Right cardiac atrium (tissue), 5 donors: ENCODE measurements at regions not wholly inside any gene's neighbourhood (a gene's known extent, or its start where the extent isn't known, plus 50 kb on each side); places are given as distances from the start of the nearest gene placed in this dataset.

ENCODE experiments used
- ATAC-seq, 2 donors: fragments of 200-7000 bp; cut with Tn5 transposase; one replicate each; pipeline versions ENCODE4 v1.8.0 to v1.9.1; 2020; ENCODE audit warnings: moderate library complexity in 2 of 2, mild to moderate bottlenecking in 1 of 2
- DNase-seq, 3 donors: peaks; one replicate each; pipeline ENCODE4 v3.0.0-alpha.2; 2020
- H3K27ac ChIP-seq: one replicate; pipeline ENCODE4 v1.5.1; 2013; ENCODE audit warnings: mild to moderate bottlenecking, low read length, control low read depth, moderate library complexity
- H3K27me3 ChIP-seq: one replicate; pipeline ENCODE4 v1.6.1; 2013; ENCODE audit not compliant: control insufficient read depth, insufficient read depth
- H3K4me1 ChIP-seq: one replicate; pipeline ENCODE4 v1.6.1; 2013; ENCODE audit warnings: low read length; ENCODE audit not compliant: control insufficient read depth, insufficient read depth
- H3K4me3 ChIP-seq: one replicate; pipeline ENCODE4 v1.5.1; 2013; ENCODE audit warnings: low read length, control low read depth
- H3K9me3 ChIP-seq: one replicate; pipeline ENCODE4 v1.6.1; 2013; ENCODE audit warnings: low read length; ENCODE audit not compliant: control insufficient read depth
- WGBS: extraction: QIAGEN DNeasy Blood & Tissue Kit; methylation state at CpG from one replicate; pipeline ENCODE4 v1.1.7; 2013; 5-methylcytosine and 5-hydroxymethylcytosine counted together
- intact Hi-C, 4 donors: fragments of 100-400 bp; cut with DNase I; formaldehyde crosslinking; loops; one replicate each; pipeline versions ENCODE4 v1.11.0 to v1.14.0; 2022 to 2023
- donor health status: healthy with polysubstance abuse.
- donor health status: DM: no; HTN: yes; CAD: no.
- donor health status: DM: no; HTN: no; CAD: no.
- donor health status: DM: no; HTN: yes; CAD: no; lungs with severe emphysema.
- donor health status: DM: yes; HTN: yes; CAD: no.

DNA sequence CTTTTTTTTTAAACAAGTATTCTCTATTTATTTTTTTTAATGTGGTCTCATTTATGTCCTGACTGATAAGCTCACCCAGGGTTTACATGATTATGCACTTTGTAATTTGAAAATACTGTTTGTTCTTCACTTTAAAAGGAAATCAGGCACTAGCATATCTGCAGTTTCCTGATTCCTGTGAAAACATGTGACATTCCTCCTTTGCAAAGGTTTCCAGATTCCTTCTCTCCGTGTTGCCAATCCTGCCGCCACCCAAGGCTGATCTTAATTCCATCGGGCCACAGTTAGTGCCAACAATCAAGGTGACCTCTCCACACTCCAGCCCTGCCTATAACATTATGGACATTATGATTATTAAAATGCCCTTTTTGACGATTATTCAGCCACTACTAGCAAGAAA lies 225.4 kb downstream of the PCDH7 start:
- H3K9me3 ChIP-seq = no peaks in the 10 kb centered on the region
- ATAC-seq (peak in 1 of 2 donors; percentile 41), DNase-seq (no peak)
- no peaks in the 10 kb centered on the region for H3K4me1 ChIP-seq
- H3K27ac ChIP-seq = no peak overlapping the region
- WGBS = 31% methylated on average over 4 of the region's 4 CpGs
- no peaks in the 10 kb centered on the region for H3K27me3 ChIP-seq
- H3K4me3 ChIP-seq = no peak overlapping the region
- intact Hi-C loops = no loop called here

DNA sequence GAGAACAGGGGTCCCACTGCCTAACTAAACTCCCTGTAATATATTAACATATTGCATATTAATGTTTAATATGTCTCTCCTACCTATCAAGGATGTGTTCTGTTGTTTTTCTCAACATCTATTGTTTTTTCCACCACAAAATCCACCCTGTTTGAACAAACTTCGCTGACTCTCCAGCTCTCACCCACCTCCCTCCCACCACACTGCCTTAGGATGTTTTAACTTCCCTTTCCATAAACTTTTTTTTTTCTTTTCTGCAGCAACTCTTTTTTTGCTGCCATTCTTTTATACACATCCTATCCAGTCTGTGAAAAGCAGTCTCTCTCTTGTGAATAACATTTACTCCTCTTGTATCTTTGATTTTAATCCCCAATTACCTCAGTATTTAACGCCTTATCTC lies 226.1 kb downstream of the PCDH7 start:
- no peak overlapping the region for H3K4me3 ChIP-seq
- DNase-seq (no peak), ATAC-seq (peak in 1 of 2 donors; percentile 61)
- 81% methylated on average over 2 of the region's 2 CpGs for WGBS
- H3K4me1 ChIP-seq = no peaks in the 10 kb centered on the region
- no peaks in the 10 kb centered on the region for H3K27me3 ChIP-seq
- H3K27ac ChIP-seq = no peak overlapping the region
- H3K9me3 ChIP-seq = no peaks in the 10 kb centered on the region
- intact Hi-C loops = no loop called here

DNA sequence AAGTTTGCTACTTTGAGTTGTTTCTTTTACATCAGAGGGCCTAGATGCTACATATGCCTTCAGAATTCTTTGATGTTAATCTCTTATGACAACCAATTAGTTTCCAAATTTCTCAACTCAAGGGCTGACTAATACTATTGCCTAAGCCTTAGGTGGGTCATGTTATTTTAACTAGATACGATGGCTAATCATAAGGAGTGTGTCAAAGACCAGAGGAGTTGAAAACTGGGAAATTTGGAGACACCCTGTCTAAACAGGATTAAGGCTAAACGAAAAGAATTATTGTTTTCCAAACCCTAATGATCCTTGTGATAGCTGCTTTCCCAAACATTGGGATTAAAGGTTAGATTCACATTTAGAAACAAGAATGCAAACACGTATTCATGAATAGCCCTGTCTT lies 228.5 kb downstream of the PCDH7 start:
- peak; percentile 51 to 94 for ATAC-seq
- no peaks in the 10 kb centered on the region for H3K9me3 ChIP-seq
- DNase-seq = no peak
- 61% methylated on average over 3 of the region's 3 CpGs for WGBS
- intact Hi-C loops = no loop called here
- H3K27ac ChIP-seq = no peak overlapping the region
- no peaks in the 10 kb centered on the region for H3K27me3 ChIP-seq
- H3K4me3 ChIP-seq = no peak overlapping the region
- H3K4me1 ChIP-seq = no peaks in the 10 kb centered on the region

DNA sequence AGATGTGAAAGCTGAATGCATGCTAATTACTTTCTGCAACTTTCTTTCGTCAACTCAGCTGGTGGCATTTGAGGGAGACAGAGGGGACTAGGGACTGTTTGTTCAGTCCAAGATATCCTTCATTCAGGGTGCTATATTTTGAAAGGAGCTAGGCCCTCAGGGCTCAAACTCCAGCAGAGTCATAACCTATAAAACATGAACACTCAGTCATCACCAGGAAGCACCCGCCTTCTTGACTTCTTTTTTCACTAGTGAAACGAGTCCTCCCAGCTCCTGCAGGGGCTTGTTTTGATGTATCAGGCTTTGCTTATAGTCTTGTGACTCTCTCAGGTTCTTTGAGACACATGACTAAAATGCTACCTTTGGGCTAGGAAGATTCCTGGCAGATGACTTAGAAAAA lies 230.6 kb downstream of the PCDH7 start:
- H3K9me3 ChIP-seq = no peaks in the 10 kb centered on the region
- H3K4me1 ChIP-seq = no peaks in the 10 kb centered on the region
- no peak for DNase-seq
- intact Hi-C loops = no loop called here
- no peak overlapping the region for H3K27ac ChIP-seq
- no peaks in the 10 kb centered on the region for H3K27me3 ChIP-seq
- no peak for ATAC-seq
- 86% methylated on average over 3 of the region's 3 CpGs for WGBS
- H3K4me3 ChIP-seq = no peak overlapping the region

DNA sequence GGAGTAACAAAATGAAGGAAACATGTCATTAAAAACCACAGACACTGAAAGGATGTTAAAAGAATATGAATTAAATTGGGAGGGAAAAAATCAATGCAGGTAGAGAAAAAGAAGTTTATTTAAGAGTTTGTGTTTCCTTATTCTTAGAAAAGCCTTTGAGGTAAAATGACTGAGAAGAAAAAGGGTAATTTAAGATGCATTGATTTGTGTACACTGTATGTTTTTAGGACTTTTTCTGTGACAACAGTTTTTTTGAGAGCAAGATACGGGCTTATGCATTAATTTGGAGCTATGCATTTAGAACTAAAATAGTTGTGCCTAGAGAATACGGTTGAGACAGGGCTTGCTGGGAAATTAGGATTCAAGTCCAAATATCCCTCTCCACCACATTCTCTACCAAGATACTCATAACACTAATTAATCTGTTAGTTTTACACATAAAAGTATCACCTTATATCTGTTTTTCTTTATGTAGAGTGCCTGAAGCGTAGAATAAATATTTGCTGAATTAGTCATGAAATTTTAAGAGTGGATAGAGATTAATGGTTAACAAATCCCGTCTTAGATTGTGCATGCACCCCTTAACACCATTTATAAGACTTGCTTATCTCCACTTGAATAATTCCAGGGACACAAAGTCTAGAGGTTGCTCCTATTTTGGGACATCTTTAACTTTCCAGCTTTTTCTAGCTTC lies 232.5 kb downstream of the PCDH7 start:
- no peak for ATAC-seq
- no peak overlapping the region for H3K4me3 ChIP-seq
- intact Hi-C loops = no loop called here
- WGBS = 78% methylated on average over 4 of the region's 4 CpGs
- H3K9me3 ChIP-seq = no peaks in the 10 kb centered on the region
- no peaks in the 10 kb centered on the region for H3K27me3 ChIP-seq
- DNase-seq = no peak
- H3K27ac ChIP-seq = no peak overlapping the region
- H3K4me1 ChIP-seq = no peaks in the 10 kb centered on the region

DNA sequence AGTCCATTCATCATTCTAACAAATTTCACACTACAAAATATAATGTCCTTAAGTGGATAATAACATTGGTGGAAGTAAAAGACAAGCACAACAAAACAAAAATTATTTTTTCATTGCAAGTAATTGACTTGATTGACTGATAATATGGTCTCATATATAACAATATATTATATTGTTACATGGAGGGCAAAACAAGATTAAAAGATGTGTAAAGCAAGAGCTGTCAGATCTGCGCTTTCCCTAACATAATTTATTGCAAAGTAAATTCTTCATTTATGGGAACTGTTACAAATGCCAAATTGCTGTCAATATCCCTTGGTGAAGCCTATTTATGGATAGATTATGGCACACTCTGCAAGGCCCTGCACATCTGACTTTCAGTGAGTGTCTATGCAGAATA lies 233.6 kb downstream of the PCDH7 start:
- Histone ChIP-seq H3K27ac (no peak overlapping the region), H3K27me3 (no peaks in the 10 kb centered on the region), H3K4me1 (no peaks in the 10 kb centered on the region), H3K4me3 (no peak overlapping the region), H3K9me3 (no peaks in the 10 kb centered on the region)
- intact Hi-C loops = no loop called here
- DNase-seq = no peak
- no peak for ATAC-seq
- WGBS = 95% methylated on average over 1 of the region's 1 CpG

DNA sequence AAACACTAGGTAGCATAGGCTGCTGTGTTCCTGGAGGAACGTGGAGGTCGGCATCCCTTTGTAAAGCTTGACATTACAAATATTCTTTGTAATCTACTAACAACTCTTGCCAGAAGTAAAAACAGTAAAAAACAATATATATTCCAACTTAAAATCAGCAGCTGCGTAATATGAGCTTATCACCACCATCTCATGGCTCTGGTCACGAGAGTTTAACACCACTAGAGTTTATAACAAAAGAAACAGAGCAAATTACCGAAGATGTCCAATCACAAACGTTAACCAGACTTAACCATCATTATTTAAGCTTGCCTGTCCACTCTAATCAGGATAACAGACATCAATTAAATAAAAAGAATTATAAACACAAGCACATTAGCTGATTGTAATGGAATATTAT lies 236.7 kb downstream of the PCDH7 start:
- Histone ChIP-seq H3K9me3 (no peaks in the 10 kb centered on the region), H3K27ac (no peak overlapping the region), H3K4me3 (no peak overlapping the region), H3K4me1 (no peaks in the 10 kb centered on the region), H3K27me3 (no peaks in the 10 kb centered on the region)
- intact Hi-C loops = no loop called here
- 84% methylated on average over 6 of the region's 6 CpGs for WGBS
- no peak for DNase-seq
- no peak for ATAC-seq

DNA sequence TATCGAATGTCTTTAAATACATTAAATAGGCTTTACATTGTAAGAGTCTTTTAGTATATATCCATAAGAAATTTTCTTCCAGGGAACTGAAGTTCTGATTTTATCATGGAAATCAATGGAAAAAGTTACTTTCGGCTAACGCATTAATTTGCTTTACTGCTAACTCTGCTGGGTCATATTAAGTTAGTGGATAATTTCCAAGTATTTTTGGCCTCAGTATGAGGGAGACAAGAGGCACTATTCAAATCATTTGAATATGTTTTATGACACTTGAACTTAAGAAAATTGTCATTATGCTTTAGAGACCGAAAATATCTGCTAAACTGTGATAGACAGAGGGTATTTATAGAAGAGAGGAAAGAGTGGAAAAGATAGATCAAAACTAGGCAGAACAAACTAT lies 237.5 kb downstream of the PCDH7 start:
- H3K4me1 ChIP-seq = no peaks in the 10 kb centered on the region
- ATAC-seq (no peak), DNase-seq (no peak)
- intact Hi-C loops = no loop called here
- no peak overlapping the region for H3K4me3 ChIP-seq
- H3K27ac ChIP-seq = no peak overlapping the region
- H3K27me3 ChIP-seq = no peaks in the 10 kb centered on the region
- WGBS = 57% methylated on average over 4 of the region's 4 CpGs
- H3K9me3 ChIP-seq = no peaks in the 10 kb centered on the region

DNA sequence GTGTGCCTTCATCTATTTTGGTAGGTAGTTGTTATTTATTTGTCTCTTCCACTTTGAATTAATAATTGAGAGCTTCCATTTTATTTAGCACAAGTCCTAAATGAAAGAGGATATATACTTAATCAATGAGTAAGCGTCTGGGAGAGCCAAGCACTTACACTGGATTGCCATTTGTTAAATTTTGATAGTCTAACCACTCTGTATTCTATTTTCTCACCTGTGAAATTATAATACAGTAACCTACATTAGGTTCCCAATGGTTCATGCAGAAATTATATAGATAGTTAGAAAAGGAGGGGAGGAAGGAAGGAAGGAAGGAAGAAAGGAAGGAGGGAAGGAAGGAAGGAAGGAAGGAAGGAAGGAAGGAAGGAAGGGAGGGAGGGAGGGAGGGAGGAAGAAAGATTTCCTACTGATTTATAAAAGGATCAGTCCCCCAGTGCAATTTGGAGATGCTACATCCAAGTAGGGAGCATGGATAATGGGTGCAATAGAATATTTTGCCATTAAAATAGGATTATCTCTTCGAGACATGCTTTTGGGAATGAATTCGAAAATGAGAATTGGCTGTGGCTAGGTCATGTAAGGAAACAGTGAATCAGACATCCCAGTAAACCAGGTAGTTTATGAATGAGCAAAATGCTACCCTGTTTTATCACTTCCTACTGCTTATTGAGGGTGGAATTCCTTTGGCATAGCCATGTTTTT lies 239.8 kb downstream of the PCDH7 start:
- Histone ChIP-seq H3K27ac (no peak overlapping the region), H3K4me1 (no peaks in the 10 kb centered on the region), H3K9me3 (no peaks in the 10 kb centered on the region), H3K27me3 (no peaks in the 10 kb centered on the region), H3K4me3 (no peak overlapping the region)
- intact Hi-C loops = no loop called here
- DNase-seq (no peak), ATAC-seq (no peak)
- WGBS = 91% methylated on average over 3 of the region's 3 CpGs

DNA sequence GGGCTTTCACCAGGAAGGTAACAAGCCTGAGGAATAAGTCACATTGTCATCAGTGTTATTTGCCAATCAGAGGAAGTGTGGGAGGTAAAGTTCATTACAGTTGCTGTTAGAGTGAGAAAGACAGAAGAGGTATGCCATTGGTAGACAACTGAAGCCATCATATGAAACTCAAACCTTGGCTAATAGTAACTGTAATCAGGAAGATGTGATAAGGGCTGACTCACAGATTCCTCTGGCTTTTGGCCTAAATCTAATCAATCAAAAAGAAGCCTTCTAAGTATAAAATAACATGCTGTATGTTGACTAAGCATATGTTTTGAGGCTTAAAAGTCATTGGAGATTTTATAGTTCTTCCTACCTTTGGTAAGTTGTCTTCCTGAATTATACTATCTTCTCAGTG lies 242.8 kb downstream of the PCDH7 start:
- Histone ChIP-seq H3K27ac (no peak overlapping the region), H3K27me3 (no peaks in the 10 kb centered on the region), H3K9me3 (no peaks in the 10 kb centered on the region), H3K4me1 (no peaks in the 10 kb centered on the region), H3K4me3 (no peak overlapping the region)
- intact Hi-C loops = no loop called here
- ATAC-seq (peak in 1 of 2 donors; percentile 50), DNase-seq (no peak)

DNA sequence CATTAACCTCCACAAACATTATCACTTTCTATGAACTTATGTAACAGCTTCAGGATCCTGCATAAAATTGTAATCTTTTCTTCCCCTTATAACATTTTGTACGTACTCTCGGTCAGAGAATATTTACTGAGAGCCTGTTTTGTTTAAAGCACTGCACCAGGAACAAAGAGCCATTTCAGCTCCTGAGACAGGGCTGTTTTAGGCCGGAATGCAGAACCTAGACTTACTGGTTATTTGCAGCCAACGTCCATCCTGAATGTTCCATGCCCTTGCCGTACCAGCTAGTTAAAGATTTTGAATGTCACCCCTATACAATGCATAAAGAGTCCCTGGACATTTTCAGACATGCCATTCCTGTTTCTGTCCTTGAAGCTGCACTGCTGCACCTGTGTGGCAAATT lies 248.8 kb downstream of the PCDH7 start:
- ATAC-seq = no peak
- intact Hi-C loops = no loop called here

DNA sequence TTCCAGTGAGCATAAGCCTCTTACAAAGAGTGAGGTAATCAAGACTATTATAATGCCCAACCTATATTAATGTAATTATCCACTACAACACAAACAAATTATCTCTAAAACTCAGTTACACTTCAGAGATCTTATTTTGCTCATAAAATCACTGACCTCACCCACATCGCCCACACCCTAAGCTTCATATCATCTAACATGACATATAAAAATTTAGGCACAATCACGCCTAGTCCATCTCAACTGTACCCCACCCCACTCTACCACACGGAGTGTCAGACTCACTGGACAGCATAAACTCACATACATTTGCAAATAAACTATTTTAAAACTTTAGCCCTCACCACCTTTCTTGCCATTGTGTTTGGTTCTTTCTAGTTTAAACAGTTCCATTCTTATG lies 252.4 kb downstream of the PCDH7 start:
- H3K4me1 ChIP-seq = no peaks in the 10 kb centered on the region
- H3K9me3 ChIP-seq = no peaks in the 10 kb centered on the region
- no peak for DNase-seq
- 87% methylated on average over 3 of the region's 3 CpGs for WGBS
- intact Hi-C loops = no loop called here
- no peak for ATAC-seq
- no peak overlapping the region for H3K4me3 ChIP-seq
- no peaks in the 10 kb centered on the region for H3K27me3 ChIP-seq
- H3K27ac ChIP-seq = no peak overlapping the region

More for the DNA sequence above, 248.8 kb downstream of the PCDH7 start:
- H3K4me1 ChIP-seq = no peaks in the 10 kb centered on the region
- no peak for DNase-seq
- WGBS = 65% methylated on average over 5 of the region's 5 CpGs
- no peaks in the 10 kb centered on the region for H3K27me3 ChIP-seq
- no peak overlapping the region for H3K4me3 ChIP-seq
- no peaks in the 10 kb centered on the region for H3K9me3 ChIP-seq
- H3K27ac ChIP-seq = no peak overlapping the region
